ENCODE measurements at regions not wholly inside any gene's neighbourhood (a gene's known extent, or its start where the extent isn't known, plus 50 kb on each side); places are given as distances from the start of the nearest gene placed in this dataset.

GRCh38 chr19:31145007-31145406 is 204.2 kb downstream of the TSHZ3 start:
- no peak for TF ChIP-seq POLR2A (IDR thresholded peaks at IDR 0.05)
- TF ChIP-seq, protein P1, sequence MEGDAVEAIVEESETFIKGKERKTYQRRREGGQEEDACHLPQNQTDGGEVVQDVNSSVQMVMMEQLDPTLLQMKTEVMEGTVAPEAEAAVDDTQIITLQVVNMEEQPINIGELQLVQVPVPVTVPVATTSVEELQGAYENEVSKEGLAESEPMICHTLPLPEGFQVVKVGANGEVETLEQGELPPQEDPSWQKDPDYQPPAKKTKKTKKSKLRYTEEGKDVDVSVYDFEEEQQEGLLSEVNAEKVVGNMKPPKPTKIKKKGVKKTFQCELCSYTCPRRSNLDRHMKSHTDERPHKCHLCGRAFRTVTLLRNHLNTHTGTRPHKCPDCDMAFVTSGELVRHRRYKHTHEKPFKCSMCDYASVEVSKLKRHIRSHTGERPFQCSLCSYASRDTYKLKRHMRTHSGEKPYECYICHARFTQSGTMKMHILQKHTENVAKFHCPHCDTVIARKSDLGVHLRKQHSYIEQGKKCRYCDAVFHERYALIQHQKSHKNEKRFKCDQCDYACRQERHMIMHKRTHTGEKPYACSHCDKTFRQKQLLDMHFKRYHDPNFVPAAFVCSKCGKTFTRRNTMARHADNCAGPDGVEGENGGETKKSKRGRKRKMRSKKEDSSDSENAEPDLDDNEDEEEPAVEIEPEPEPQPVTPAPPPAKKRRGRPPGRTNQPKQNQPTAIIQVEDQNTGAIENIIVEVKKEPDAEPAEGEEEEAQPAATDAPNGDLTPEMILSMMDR (IDR thresholded peaks at IDR 0.05), result no peak

Data from prostate gland (tissue), 2 donors.